ENCODE measurements at regions not wholly inside any gene's neighbourhood (a gene's known extent, or its start where the extent isn't known, plus 50 kb on each side); places are given as distances from the start of the nearest gene placed in this dataset.
A peak's percentile ranks its signal among the peaks of the same experiment; 100 is the strongest.
"Not testable (repeated sequence)": the region's sequence is repeated elsewhere in the genome, so short reads cannot be mapped to it uniquely, and the experiment has no call there.

- DNase-seq: no peak
These were observed 100.8 kb downstream of the CPN2 start for GRCh38 chr3:194250098-194251002.

DNA sequence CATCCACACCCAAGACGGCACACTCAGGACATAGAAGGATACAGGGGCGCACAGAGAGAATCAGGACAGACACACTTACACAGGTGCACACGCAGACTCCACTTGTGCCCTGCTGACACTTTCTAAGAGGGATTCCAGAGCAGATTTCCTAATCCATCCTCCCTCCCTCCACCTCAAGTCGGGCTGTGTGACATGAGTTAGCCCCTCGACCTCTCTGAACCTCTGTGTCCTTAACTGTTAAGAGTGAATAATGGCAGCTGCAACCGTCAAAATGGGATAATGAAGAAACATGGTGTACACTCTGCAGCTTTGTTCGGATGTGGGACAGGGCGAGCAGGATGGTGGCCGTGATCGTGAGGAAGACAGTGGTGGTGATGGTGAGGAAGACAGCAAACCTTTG is 100.1 kb downstream of the CPN2 start:
- no peak for DNase-seq

DNA sequence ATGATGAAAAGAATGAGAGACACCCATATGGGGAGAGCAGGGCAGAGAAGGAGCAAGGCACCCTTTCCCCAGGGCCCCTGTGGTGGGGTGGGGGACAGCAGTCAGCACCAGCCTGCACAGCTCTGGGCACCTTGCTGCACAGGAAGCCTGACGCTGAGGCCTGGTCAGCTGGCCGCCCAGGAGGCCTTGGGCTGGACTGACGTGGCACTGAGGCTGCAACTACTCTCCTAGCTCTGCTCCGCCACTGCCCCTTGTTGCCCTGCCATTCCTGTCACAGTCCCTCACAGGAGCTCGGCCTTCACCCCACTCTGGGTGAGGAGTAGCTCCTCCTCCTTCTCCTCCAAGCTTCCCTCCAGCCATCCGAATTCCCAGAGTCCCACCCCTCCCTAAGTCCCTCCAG is 99.7 kb downstream of the CPN2 start:
- no peak for DNase-seq

GRCh38 chr3:194251891-194252560 is 99.1 kb downstream of the CPN2 start:
- DNase-seq: no peak

DNA sequence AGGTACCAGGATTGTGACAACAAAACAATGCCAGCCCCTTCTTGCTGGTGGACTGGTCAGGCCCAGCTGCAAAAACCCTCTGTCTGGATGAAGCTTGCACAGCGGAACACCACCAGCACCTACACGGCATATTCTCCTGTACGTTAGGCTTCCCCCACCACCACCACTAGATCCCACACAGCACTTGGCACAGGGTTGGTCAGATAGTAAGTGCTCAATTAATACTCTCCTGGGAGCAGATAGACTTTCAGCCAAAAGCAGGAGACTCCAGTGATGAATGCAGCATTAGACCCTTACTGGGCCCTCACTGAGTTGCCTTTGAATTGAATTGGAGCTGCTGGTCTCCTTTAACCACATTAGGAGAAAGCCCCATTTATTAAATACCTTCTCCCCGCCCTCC is 97.9 kb downstream of the CPN2 start:
- no peak for DNase-seq

DNA sequence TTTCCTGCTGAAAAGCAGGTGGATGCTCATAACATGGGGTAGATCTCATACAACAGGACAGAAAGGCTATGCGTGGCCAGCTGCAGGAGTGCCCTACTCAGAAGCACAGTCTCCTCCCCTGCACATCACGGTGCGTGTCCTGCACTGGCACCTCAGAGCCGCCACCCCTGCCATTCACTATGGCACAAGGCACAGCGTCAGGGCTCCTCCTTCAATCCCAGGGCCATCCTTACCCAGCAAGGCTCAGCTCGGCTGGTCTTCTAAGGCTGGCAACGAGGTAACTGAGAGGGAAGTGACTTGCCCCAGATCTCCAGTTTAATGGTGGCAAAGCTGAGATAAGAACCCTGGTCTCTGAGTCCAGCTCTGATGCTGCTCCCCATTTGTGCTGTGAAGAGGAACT is 97.1 kb downstream of the CPN2 start:
- no peak for DNase-seq

DNA sequence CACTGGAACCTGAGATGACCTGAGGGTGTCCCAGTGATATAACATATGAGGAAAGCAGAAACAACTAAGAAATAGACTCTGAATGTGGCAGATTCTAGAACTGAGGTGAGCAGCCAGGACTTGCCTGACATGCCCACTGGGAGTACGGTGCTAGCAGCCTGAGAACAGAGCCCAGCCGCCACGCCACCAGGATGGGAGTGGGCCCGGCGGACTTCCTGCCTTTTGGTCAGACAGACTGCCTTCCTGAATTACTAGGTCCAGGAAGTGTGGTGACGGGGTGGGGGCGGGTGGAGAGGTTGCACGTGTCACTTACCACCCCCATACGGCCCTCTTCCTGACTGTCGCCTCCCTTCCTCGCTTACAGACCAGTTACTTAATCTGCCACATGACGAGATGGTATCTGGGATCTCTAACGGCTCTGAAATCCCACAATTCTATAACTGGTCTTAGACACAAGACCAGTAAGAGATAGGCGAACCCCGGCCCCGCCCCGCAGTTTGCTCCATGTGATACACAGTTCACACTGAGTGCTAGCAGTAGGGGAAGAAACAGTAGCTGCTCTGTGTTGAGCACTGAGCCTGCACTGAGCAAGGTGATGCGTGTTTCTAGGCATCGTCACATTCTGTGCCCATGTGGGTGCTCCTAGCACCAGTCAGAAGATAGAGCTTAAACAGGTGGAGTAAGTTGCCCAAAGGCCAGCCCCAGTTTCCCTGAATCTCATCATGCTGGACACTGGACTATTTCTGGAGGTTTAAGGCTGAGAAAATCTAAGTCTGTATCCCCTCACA is 95.7 kb downstream of the CPN2 start:
- peak; percentile 24 for DNase-seq

DNA sequence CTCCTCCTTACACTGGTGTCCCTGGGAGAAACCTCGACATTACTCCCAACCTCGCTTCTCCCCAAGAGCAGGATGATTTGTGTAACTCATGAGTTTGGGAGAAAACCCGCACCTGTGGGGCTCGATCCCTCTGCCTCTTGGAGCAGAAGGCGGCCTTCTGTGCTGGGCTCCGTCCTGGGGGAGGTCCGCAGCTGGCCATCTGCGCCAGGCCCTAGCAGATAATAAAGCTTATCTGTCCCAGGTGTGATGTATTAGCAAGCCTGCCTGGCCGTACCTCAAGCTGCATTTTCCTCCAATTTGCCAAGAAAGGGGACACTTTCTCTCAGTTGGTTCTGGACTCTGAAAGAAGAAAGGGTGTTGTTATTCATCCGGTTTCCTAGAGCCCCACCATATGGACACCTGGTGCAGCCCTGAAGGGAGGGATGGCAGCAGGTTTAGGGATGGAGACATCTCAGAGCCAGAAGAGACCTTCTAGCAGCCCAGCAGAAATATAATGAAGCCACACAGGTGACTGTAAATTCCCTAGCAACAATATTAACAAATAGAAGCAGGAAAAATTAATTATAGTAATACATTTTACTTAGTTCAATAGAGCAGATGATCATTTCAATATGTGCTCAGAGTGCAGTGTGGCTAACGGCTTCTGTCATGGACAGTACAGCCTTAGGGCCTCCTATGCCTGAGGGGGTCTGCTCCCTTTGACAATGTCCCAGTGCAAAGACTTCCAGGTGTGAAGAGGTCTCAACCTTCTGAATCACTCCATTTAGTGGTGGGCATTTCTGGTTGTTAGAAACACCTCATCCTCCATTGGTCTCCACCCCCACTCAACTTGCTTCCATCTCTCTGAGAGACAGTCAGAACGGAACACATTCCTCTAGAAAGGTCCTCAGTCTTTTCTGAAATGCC is 94.8 kb downstream of the CPN2 start:
- no peak for DNase-seq

DNA sequence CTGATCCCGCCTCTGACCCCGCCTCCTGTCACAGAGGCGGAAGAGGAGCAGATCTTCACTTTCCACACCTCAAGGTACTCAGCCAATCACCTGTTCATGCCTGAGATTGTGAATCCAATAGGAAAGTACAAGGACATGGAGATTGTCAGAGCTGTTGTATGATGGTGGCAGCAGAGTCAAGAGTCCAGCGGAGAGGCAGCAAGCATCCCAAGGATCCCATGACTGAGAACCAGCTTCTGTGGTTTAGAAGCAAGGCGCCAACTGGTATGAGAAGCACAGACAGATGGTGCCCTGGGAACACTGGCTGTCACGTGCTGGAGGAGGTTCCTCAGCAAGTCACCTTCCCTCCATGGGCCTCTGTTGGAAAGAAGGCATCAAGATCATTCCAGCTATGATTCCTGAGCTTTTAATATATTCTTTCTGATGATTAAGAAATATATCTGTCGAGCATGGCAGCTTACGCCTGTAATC is 93.9 kb downstream of the CPN2 start:
- no peak for DNase-seq

DNA sequence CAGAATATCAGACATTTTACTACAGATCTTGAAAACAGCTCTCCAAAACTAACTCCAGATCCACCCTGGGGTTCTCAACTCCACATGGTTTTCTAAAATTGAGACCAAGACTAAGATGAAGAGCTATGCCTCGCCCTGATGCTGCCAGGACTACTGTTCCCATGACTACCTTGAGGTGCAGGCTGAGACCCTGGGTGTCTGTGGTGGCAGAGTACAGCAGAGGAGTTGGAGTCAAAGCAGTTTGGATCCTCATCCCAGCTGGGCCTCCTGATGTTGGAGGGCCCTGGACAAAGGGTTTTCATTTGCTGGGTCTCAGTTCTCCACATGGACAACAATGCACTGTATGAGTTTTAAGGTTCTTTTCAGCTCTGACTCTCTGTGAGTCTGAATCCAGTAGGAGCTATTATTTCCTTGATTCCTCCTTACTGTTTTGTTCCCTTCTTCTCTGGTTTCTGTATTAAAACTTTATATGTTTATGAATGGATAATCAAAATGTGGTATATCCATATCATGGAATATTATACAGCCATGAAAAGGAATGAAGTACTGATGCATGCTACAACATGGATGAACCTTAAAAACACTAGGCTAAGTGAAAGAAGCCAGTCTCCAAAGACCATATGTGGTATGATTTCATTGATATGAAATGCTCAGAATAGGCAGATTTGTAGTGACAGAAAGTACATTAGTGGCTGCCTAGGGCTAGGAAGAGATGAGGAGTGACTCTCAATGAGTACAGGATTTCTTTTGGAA is 93.0 kb downstream of the CPN2 start:
- no peak for DNase-seq

DNA sequence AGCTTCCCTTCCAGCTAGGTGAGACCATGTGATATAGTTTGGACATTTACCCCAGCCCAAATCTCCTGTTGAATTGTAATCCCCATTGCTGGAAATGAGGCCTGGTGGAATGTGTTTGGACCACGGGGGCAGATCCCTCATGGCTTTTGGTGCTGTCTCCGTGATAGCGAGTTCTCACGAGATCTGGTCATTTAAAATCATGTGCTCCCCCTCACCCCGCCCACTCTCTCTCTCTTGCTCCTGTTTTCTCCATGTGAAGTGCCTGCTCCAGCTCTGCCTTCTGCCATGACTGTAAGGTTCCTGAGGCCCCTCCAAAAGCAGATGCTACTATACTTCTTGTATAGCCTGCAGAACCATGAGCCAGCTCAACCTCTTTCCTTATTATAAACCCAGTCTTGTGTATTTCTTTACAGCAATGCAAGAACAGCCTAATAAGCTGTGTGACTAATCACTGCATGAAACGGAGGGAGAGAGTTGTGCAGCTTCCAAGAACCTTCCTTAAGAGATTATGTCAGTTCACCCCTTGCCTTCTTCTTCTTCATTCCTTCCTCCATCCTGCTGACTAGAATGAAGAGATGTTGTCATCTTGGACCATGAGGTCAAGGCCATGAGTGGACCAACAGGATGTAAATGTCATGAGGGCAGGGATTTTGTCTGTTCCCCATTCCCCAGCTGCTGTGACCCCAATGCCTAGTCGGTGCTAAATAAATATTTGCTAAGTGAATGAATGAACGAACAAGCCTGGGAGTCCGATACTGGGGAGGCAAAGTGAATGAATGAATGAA is 91.0 kb downstream of the CPN2 start:
- no peak for DNase-seq

GRCh38 chr3:194261581-194262063 is 89.5 kb downstream of the CPN2 start:
- DNase-seq: no peak

DNA sequence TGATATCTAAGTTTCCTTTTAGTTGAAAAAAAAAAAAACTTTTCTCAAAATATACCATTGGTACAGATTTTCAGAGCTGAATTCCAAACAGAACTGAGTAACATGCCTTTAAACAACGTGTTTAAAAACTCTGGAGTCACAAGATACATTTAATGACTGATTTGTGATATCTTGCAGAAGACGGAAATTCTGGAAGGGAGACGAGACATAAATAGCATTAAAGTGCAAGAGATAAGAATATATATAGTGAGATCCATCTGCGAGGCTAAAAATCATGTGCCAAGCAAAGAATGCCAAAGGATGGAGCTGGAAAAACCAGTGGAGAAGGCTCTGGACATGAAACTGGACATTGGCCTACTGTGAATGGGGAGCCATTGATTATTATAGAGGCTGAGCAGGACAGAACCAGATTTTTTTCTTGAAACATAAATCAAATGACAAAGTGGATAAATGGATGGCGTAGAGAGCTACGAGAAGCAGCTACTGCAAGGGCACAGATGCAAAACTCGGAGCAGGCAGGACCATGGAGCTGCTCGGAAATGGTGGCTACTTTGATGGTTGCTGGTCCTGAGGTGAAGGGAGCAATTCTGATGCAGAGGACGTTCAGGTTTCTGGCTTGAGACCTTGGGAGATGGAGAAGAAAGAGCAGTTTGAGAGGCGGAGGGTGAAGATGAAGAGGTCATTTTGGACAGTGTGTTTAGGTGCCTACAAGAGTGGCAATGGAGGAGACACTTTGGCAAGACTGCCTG is 88.8 kb downstream of the CPN2 start:
- DNase-seq: no peak

DNA sequence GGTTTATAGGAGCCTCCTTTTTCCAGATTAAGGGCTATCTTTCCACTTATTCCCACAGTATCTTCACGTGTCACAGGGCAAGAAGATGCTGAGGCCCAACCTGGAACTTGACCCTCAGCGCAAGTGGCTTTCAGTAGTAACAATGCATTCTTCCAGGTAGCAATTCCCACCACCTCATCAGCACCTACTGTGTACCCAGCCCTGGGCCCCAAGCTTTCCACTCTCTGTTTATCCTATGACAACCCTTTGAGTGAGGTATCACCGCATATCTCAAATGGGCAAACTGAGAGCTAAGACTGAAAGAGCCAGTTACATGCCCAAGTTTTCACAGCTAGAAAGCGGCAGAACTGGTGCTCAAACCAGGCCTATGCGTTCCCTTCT is 88.2 kb downstream of the CPN2 start:
- DNase-seq: no peak

- not testable (repeated sequence) for DNase-seq
These were observed 86.3 kb downstream of the CPN2 start for GRCh38 chr3:194264631-194265504.

GRCh38 chr3:194265505-194265892 is 85.6 kb downstream of the CPN2 start:
- no peak for DNase-seq

GRCh38 chr3:194265996-194266964 is 84.8 kb downstream of the CPN2 start:
- no peak for DNase-seq
